ENCODE measurements at regions not wholly inside any gene's neighbourhood (a gene's known extent, or its start where the extent isn't known, plus 50 kb on each side); places are given as distances from the start of the nearest gene placed in this dataset.
A peak's percentile ranks its signal among the peaks of the same experiment; 100 is the strongest.
"Not testable (repeated sequence)": the region's sequence is repeated elsewhere in the genome, so short reads cannot be mapped to it uniquely, and the experiment has no call there.

GRCh38 chr10:120204877-120205276 lies 252.2 kb upstream of the PLPP4 start:
- no peak for DNase-seq (ENCODE audit: low read depth)

- DNase-seq (ENCODE audit: low read depth): no peak
These were observed 251.5 kb upstream of the PLPP4 start for GRCh38 chr10:120205368-120206018.

GRCh38 chr10:120208488-120208887 lies 248.5 kb upstream of the PLPP4 start:
- DNase-seq (ENCODE audit: low read depth): no peak

- no peak for DNase-seq (ENCODE audit: low read depth)
These were observed 247.8 kb upstream of the PLPP4 start for GRCh38 chr10:120209124-120209762.

- no peak for DNase-seq (ENCODE audit: low read depth)
These were observed 244.8 kb upstream of the PLPP4 start for GRCh38 chr10:120212275-120212674.

GRCh38 chr10:120213283-120213682 lies 243.7 kb upstream of the PLPP4 start:
- not testable (repeated sequence) for DNase-seq (ENCODE audit: low read depth)

- DNase-seq (ENCODE audit: low read depth): no peak
These were observed 239.3 kb upstream of the PLPP4 start for GRCh38 chr10:120217736-120218135.

GRCh38 chr10:120221873-120222485 lies 235.0 kb upstream of the PLPP4 start:
- DNase-seq (ENCODE audit: low read depth): peak; percentile 9

GRCh38 chr10:120229641-120230040 lies 227.4 kb upstream of the PLPP4 start:
- DNase-seq (ENCODE audit: low read depth): no peak

GRCh38 chr10:120239695-120240094 lies 217.3 kb upstream of the PLPP4 start:
- DNase-seq (ENCODE audit: low read depth): not testable (repeated sequence)

- DNase-seq (ENCODE audit: low read depth): no peak
These were observed 205.1 kb upstream of the PLPP4 start for GRCh38 chr10:120251821-120252442.

GRCh38 chr10:120253131-120253530 lies 203.9 kb upstream of the PLPP4 start:
- no peak for DNase-seq (ENCODE audit: low read depth)

- no peak for DNase-seq (ENCODE audit: low read depth)
These were observed 196.6 kb upstream of the PLPP4 start for GRCh38 chr10:120260456-120260855.

GRCh38 chr10:120262857-120263547 lies 194.0 kb upstream of the PLPP4 start:
- DNase-seq (ENCODE audit: low read depth): peak; percentile 3

GRCh38 chr10:120266022-120266421 lies 191.0 kb upstream of the PLPP4 start:
- DNase-seq (ENCODE audit: low read depth): no peak

- DNase-seq (ENCODE audit: low read depth): no peak
These were observed 186.1 kb upstream of the PLPP4 start for GRCh38 chr10:120270906-120271305.

- DNase-seq (ENCODE audit: low read depth): no peak
These were observed 185.3 kb upstream of the PLPP4 start for GRCh38 chr10:120271696-120272095.

- no peak for DNase-seq (ENCODE audit: low read depth)
These were observed 184.7 kb upstream of the PLPP4 start for GRCh38 chr10:120272350-120272749.

- DNase-seq (ENCODE audit: low read depth): no peak
These were observed 179.0 kb upstream of the PLPP4 start for GRCh38 chr10:120278069-120278468.

- DNase-seq (ENCODE audit: low read depth): no peak
These were observed 177.8 kb upstream of the PLPP4 start for GRCh38 chr10:120279196-120279595.

GRCh38 chr10:120282421-120282820 lies 174.6 kb upstream of the PLPP4 start:
- no peak for DNase-seq (ENCODE audit: low read depth)

GRCh38 chr10:120282846-120283492 lies 174.1 kb upstream of the PLPP4 start:
- no peak for DNase-seq (ENCODE audit: low read depth)

Measured in non-pigmented ciliary epithelial cell (primary cell).